ENCODE measurements at regions not wholly inside any gene's neighbourhood (a gene's known extent, or its start where the extent isn't known, plus 50 kb on each side); places are given as distances from the start of the nearest gene placed in this dataset.

- Histone ChIP-seq H3K27ac (no peak overlapping the region), H3K27me3 (no peaks in the 10 kb centered on the region), H3K9me3 (no peaks in the 10 kb centered on the region), H3K36me3 (no peaks in the 10 kb centered on the region), H3K4me1 (no peaks in the 10 kb centered on the region), H3K4me3 (no peak overlapping the region)
- no peak for ATAC-seq
- intact Hi-C loops (cut with DNase I), result no loop called here
- DNase-seq, result no peak
- TF ChIP-seq CTCF (IDR thresholded peaks at IDR 0.05), result no peak
Observed at GRCh38 chrX:42459735-42460134, 318.2 kb downstream of the PPP1R2C start.

DNA sequence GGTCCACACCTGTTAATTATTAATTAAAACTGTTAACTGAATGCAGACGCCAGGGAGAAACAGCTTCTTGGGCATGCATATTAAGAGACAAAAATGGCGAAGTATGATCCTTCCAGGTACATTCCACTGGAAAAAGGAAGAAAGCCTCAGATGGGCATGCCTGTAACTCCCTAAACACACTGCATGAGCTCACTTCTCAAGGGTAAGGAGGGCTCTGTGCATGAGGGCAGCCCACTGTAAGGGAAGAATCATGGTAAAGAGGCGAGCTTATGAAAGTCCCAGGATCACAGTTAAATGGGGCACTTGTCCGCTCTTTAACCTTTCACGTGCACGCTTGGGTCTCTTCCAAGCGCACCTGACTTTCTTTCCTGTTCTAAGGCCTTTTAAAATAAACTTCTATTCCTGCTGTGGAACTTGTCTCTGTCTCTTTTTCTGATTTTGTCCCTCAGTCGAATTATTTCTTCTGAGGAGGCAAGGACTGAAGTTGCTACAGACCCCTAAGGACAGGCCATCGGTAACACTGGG is 321.7 kb downstream of the PPP1R2C start:
- H3K4me1 ChIP-seq, result no peaks in the 10 kb centered on the region
- ATAC-seq (peak; percentile 41), DNase-seq (peak in 1 of 4 donors; percentile 2)
- H3K9me3 ChIP-seq, result no peaks in the 10 kb centered on the region
- H3K4me3 ChIP-seq, result no peak overlapping the region
- no peak for TF ChIP-seq CTCF (IDR thresholded peaks at IDR 0.05)
- H3K27me3 ChIP-seq, result no peaks in the 10 kb centered on the region
- no peak overlapping the region for H3K27ac ChIP-seq
- intact Hi-C loops (cut with DNase I), result no loop called here
- H3K36me3 ChIP-seq, result no peaks in the 10 kb centered on the region

DNA sequence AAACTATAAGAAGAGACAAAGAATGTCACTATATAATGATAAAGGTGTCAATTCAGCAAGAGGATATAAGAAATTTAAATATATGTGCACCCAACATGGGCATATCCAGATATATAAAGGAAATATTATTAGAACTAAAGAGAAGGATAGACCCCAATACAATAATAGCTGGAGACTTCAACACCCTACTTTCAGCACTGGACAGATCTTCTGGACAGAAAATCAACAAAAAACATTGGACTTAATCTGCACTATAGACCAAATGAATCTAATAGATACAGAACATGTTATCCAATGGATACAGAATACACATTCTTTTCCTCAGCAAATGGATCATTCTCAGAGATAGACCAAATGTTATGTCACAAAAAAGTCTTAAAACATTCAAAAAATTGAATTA is 327.7 kb downstream of the PPP1R2C start:
- no peaks in the 10 kb centered on the region for H3K36me3 ChIP-seq
- H3K4me3 ChIP-seq, result no peak overlapping the region
- no peaks in the 10 kb centered on the region for H3K4me1 ChIP-seq
- TF ChIP-seq CTCF (IDR thresholded peaks at IDR 0.05), result no peak
- ATAC-seq (no peak), DNase-seq (no peak)
- intact Hi-C loops (cut with DNase I), result no loop called here
- no peak overlapping the region for H3K27ac ChIP-seq
- no peaks in the 10 kb centered on the region for H3K9me3 ChIP-seq
- H3K27me3 ChIP-seq, result no peaks in the 10 kb centered on the region

DNA sequence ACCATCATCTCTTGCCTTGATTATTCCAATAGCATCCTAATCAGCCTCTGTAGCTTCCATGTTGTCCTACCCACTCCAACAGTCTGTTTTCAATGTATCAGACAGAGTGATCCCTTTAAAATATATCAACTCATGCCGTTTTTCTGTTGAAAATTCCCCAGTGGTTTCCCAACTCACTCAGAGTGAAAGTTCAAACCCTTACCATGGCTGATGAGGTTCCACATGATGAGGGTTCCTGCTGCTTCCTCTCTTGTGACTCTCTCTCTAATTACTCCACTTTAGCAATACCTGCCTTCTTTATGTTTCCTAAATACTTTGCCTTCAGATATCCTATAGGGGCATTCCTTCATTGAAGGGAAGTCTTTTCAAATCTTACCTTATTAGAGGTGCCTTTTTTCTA is 334.7 kb downstream of the PPP1R2C start:
- intact Hi-C loops (cut with DNase I), result no loop called here
- Histone ChIP-seq H3K4me3 (no peak overlapping the region), H3K4me1 (no peaks in the 10 kb centered on the region), H3K36me3 (no peaks in the 10 kb centered on the region), H3K27ac (no peak overlapping the region), H3K9me3 (no peaks in the 10 kb centered on the region), H3K27me3 (no peaks in the 10 kb centered on the region)
- no peak for TF ChIP-seq CTCF (IDR thresholded peaks at IDR 0.05)
- DNase-seq, result no peak
- no peak for ATAC-seq

GRCh38 chrX:42442745-42443144 is 335.2 kb downstream of the PPP1R2C start:
- intact Hi-C loops (cut with DNase I), result no loop called here
- Histone ChIP-seq H3K4me1 (no peaks in the 10 kb centered on the region), H3K27ac (no peak overlapping the region), H3K36me3 (no peaks in the 10 kb centered on the region), H3K27me3 (no peaks in the 10 kb centered on the region), H3K4me3 (no peak overlapping the region), H3K9me3 (no peaks in the 10 kb centered on the region)
- ATAC-seq (no peak), DNase-seq (no peak)
- no peak for TF ChIP-seq CTCF (IDR thresholded peaks at IDR 0.05)
